H9 (cell line): ENCODE measurements at regions not wholly inside any gene's neighbourhood (a gene's known extent, or its start where the extent isn't known, plus 50 kb on each side); places are given as distances from the start of the nearest gene placed in this dataset.

Experiments used
- DNase-seq: peaks from one replicate; pipeline ENCODE4 v3.0.0-alpha.2; 2017
- H2AFZ ChIP-seq: one replicate; pipeline ENCODE4 v1.6.1; 2013; ENCODE audit warnings: mild to moderate bottlenecking, low read length, control low read depth, moderate library complexity
- H2AK5ac ChIP-seq: 2 replicates; pipeline ENCODE4 v1.6.1; 2013; ENCODE audit warnings: low read length, control low read depth, mixed read lengths; ENCODE audit not compliant: insufficient read length
- H2BK120ac ChIP-seq: one replicate; pipeline ENCODE4 v1.6.1; 2013; ENCODE audit warnings: low read depth, mild to moderate bottlenecking, low read length, control low read depth, inconsistent platforms; ENCODE audit not compliant: poor library complexity, severe bottlenecking
- H2BK12ac ChIP-seq: 2 replicates; pipeline ENCODE4 v1.6.1; 2013; ENCODE audit warnings: low read length, control low read depth, mixed read lengths, low read depth; ENCODE audit not compliant: insufficient read length
- H2BK15ac ChIP-seq: 2 replicates; pipeline ENCODE4 v1.6.1; 2013; ENCODE audit warnings: low read depth, low read length, control low read depth
- H2BK20ac ChIP-seq: one replicate; pipeline ENCODE4 v1.6.1; 2013; ENCODE audit warnings: low read depth, mild to moderate bottlenecking, low read length, control low read depth, inconsistent platforms; ENCODE audit not compliant: poor library complexity, severe bottlenecking
- H2BK5ac ChIP-seq: 2 replicates; pipeline ENCODE4 v1.6.1; 2013; ENCODE audit warnings: low read length, control low read depth, mixed read lengths; ENCODE audit not compliant: insufficient read length
- H3K14ac ChIP-seq: 2 replicates; pipeline ENCODE4 v1.6.1; 2013; ENCODE audit warnings: low read length, control low read depth; ENCODE audit not compliant: insufficient read depth
- H3K18ac ChIP-seq: 2 replicates; pipeline ENCODE4 v1.6.1; 2013; ENCODE audit warnings: low read depth, mild to moderate bottlenecking, mixed read lengths, low read length, control low read depth; ENCODE audit not compliant: insufficient read length
- H3K23ac ChIP-seq: 2 replicates; pipeline ENCODE4 v1.6.1; 2013; ENCODE audit warnings: low read length, control low read depth, mixed read lengths, low read depth; ENCODE audit not compliant: insufficient read length
- H3K23me2 ChIP-seq: 2 replicates; pipeline ENCODE4 v1.6.1; 2013; ENCODE audit warnings: low read depth, mild to moderate bottlenecking, mixed read lengths, low read length, control low read depth; ENCODE audit not compliant: insufficient read length, poor library complexity, severe bottlenecking
- H3K27ac ChIP-seq: 2 replicates; pipeline ENCODE4 v1.5.1; 2013; ENCODE audit warnings: low read length, control low read depth, mixed read lengths, low read depth; ENCODE audit not compliant: insufficient read length
- H3K27me3 ChIP-seq: 2 replicates; pipeline ENCODE4 v1.6.1; 2013; ENCODE audit warnings: low read length, control low read depth, inconsistent platforms; ENCODE audit not compliant: insufficient read depth
- H3K4ac ChIP-seq: 2 replicates; pipeline ENCODE4 v1.6.1; 2013; ENCODE audit warnings: low read depth, mild to moderate bottlenecking, control low read depth, inconsistent platforms, low read length, moderate library complexity
- H3K4me1 ChIP-seq: 2 replicates; pipeline ENCODE4 v1.6.1; 2013; ENCODE audit warnings: low read length, control low read depth, inconsistent platforms; ENCODE audit not compliant: insufficient read depth
- H3K4me2 ChIP-seq: 2 replicates; pipeline ENCODE4 v1.6.1; 2013; ENCODE audit warnings: low read length, control low read depth, mixed read lengths; ENCODE audit not compliant: insufficient read length, insufficient read depth
- H3K56ac ChIP-seq: 2 replicates; pipeline ENCODE4 v1.6.1; 2013; ENCODE audit warnings: low read depth, mild to moderate bottlenecking, mixed read lengths, low read length, control low read depth; ENCODE audit not compliant: insufficient read length
- H3K79me1 ChIP-seq: 2 replicates; pipeline ENCODE4 v1.6.1; 2013; ENCODE audit warnings: low read depth, mild to moderate bottlenecking, moderate library complexity, low read length, control low read depth, inconsistent platforms; ENCODE audit not compliant: insufficient read depth, poor library complexity, severe bottlenecking
- H3K79me2 ChIP-seq: 2 replicates; pipeline ENCODE4 v1.6.1; 2013; ENCODE audit warnings: low read length, control low read depth, inconsistent platforms; ENCODE audit not compliant: insufficient read depth
- H3K9ac ChIP-seq: 2 replicates; pipeline ENCODE4 v1.6.1; 2013; ENCODE audit warnings: low read length, control low read depth, mixed read lengths; ENCODE audit not compliant: insufficient read length; ENCODE audit errors: extremely low read depth
- H3K9me3 ChIP-seq: one replicate; pipeline ENCODE4 v1.6.1; 2013; ENCODE audit warnings: low read depth, low read length, inconsistent platforms; ENCODE audit not compliant: control insufficient read depth
- H3T11ph ChIP-seq: one replicate; pipeline ENCODE4 v1.6.1; 2013; ENCODE audit warnings: mild to moderate bottlenecking, low read length, control low read depth, inconsistent platforms
- H4K20me1 ChIP-seq: one replicate; pipeline ENCODE4 v1.6.1; 2013; ENCODE audit not compliant: control insufficient read depth, insufficient read length, insufficient read depth
- H4K5ac ChIP-seq: 2 replicates; pipeline ENCODE4 v1.6.1; 2013; ENCODE audit warnings: low read depth, mild to moderate bottlenecking, mixed read lengths, low read length, control low read depth; ENCODE audit not compliant: insufficient read length
- H4K8ac ChIP-seq: replicated peaks from 2 replicates; pipeline ENCODE4 v1.6.1; 2013; ENCODE audit warnings: low read length, control low read depth, mixed read lengths, low read depth; ENCODE audit not compliant: insufficient read length
- H4K91ac ChIP-seq: 2 replicates; pipeline ENCODE4 v1.6.1; 2013; ENCODE audit warnings: low read depth, mild to moderate bottlenecking, moderate library complexity, mixed read lengths, low read length, control low read depth; ENCODE audit not compliant: insufficient read length
- H3K27ac Mint-ChIP-seq, 3 experiments: 2 replicates in 2 of 3; 3 replicates in 1 of 3; pipeline ENCODE4 v1.8.0; 2020 to 2021; ENCODE audit warnings: mixed read lengths in 3 of 3, mild to moderate bottlenecking in 1 of 3, moderate library complexity in 1 of 3
- H3K27me3 Mint-ChIP-seq: 2 replicates; pipeline ENCODE4 v1.8.0; 2021; ENCODE audit warnings: low read depth, mild to moderate bottlenecking, moderate library complexity, mixed read lengths
- H3K36me3 Mint-ChIP-seq, 3 experiments: 2 replicates in 2 of 3; 3 replicates in 1 of 3; pipeline ENCODE4 v1.8.0; 2020 to 2021; ENCODE audit warnings: low read depth in 3 of 3, mixed read lengths in 3 of 3; ENCODE audit not compliant: insufficient read depth in 1 of 3
- H3K4me1 Mint-ChIP-seq, 2 experiments: 2 replicates each; pipeline ENCODE4 v1.8.0; 2020; ENCODE audit warnings: mixed read lengths in 2 of 2
- H3K4me3 Mint-ChIP-seq, 2 experiments: 2 replicates in 1 of 2; 3 replicates in 1 of 2; pipeline ENCODE4 v1.8.0; 2020 to 2021; ENCODE audit warnings: mild to moderate bottlenecking in 2 of 2, mixed read lengths in 2 of 2, moderate library complexity in 1 of 2
- H3K9me3 Mint-ChIP-seq, 2 experiments: 2 replicates in 1 of 2; 3 replicates in 1 of 2; pipeline ENCODE4 v1.8.0; 2020; ENCODE audit warnings: mild to moderate bottlenecking in 2 of 2, mixed read lengths in 2 of 2, moderate library complexity in 1 of 2
- CTCF ChIP-seq: fragments of 200-600 bp; sonication (generic); conservative IDR thresholded peaks from 3 replicates; pipeline ENCODE4 v1.8.0; 2021; ENCODE audit warnings: antibody characterized with exemption, mild to moderate bottlenecking
- WGBS: extraction: QIAGEN DNeasy Blood & Tissue Kit; methylation state at CpG from one replicate; pipeline ENCODE4 v1.1.7; 2013; ENCODE audit warnings: missing lambda C conversion rate, low lambda C conversion rate, mixed read lengths; ENCODE audit not compliant: insufficient read length; ENCODE audit errors: extremely low coverage; 5-methylcytosine and 5-hydroxymethylcytosine counted together

GRCh38 chr1:99502400-99502799 lies 143.5 kb upstream of the PALMD start:
- Histone ChIP-seq H3K14ac (no peak overlapping the region), H2BK20ac (no peak overlapping the region), H3K79me1 (no peaks in the 10 kb centered on the region), H3K9ac (no peak overlapping the region), H3T11ph (no peak overlapping the region), H3K23ac (no peak overlapping the region), H3K4me1 (no peaks in the 10 kb centered on the region), H4K20me1 (no peaks in the 10 kb centered on the region), H2AK5ac (no peak overlapping the region), H3K18ac (no peak overlapping the region), H2BK5ac (no peak overlapping the region), H3K9me3 (no peaks in the 10 kb centered on the region), H2BK120ac (no peak overlapping the region), H4K91ac (no peak overlapping the region), H3K27ac (no peak overlapping the region), H3K27me3 (no peaks in the 10 kb centered on the region), H2BK15ac (no peak overlapping the region), H3K56ac (no peak overlapping the region), H2AFZ (no peak overlapping the region), H4K5ac (no peak overlapping the region), H3K4me2 (no peak overlapping the region), H4K8ac (no peak overlapping the region), H3K23me2 (no peaks in the 10 kb centered on the region), H3K4ac (no peak overlapping the region), H3K79me2 (no peaks in the 10 kb centered on the region), H2BK12ac (no peak overlapping the region)
- no peak overlapping the region for H3K27ac Mint-ChIP-seq
- H3K9me3 Mint-ChIP-seq = peaks cover 11 to 13% of the 10 kb centered on the region in 2 experiments
- 0 out of 4 replicates have a peak, but pooled peaks cover 0 to 2% of the 10 kb centered on the region in 2 experiments for H3K4me1 Mint-ChIP-seq
- DNase-seq = no peak
- H3K27me3 Mint-ChIP-seq = no peaks in the 10 kb centered on the region
- H3K36me3 Mint-ChIP-seq = peaks cover 7 to 15% (median 7%) of the 10 kb centered on the region in 3 experiments
- WGBS = no CpG with 5 or more reads among the region's 3 CpGs
- no peak for TF ChIP-seq CTCF
- H3K4me3 Mint-ChIP-seq = no peak overlapping the region
